ENCODE measurements at regions not wholly inside any gene's neighbourhood (a gene's known extent, or its start where the extent isn't known, plus 50 kb on each side); places are given as distances from the start of the nearest gene placed in this dataset.
A peak's percentile ranks its signal among the peaks of the same experiment; 100 is the strongest.

- DNase-seq (ENCODE audit: low spot score): no peak
Observed at GRCh38 chr15:92304223-92304975, 89.3 kb upstream of the ST8SIA2 start.

DNA sequence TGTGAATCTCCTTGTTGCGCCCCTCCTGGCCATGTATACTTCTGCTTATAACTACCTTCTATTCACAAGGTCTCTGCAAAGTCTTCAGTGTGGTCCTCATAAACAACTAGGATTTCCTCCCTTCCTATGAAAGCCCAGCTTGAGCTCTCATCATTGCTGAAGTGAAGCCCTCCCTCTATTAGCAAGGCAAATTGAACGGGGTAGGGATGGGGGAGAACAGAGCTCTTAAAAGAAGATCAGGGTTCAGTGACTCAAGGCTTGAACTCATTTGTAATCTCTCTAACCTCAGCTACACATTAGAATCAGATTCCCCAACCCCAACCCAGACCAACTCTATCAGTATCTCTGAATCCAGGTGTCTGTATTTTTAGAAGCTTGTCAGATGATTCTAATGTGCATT, 88.3 kb upstream of the ST8SIA2 start:
- DNase-seq (ENCODE audit: low spot score): no peak

DNA sequence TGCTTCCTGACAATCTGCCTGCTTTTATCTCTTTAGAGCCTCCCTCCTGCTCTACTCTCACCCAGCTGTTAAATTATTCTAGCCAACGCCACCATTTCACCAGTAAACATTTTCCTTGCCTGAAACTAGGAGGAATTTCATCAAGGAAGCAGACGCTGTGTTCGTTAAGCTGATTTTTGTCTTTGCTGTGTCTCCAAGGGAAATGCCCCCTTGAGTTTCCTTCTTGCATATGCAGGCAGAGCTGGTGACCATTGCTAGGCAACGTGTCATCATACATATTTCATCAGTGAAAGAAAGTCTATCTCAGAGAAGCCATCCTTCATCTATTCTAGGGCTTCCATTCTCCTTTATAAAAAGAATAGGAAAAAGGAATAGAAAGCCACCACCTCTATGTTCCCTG, 87.0 kb upstream of the ST8SIA2 start:
- peak; percentile 58 for DNase-seq (ENCODE audit: low spot score)

DNA sequence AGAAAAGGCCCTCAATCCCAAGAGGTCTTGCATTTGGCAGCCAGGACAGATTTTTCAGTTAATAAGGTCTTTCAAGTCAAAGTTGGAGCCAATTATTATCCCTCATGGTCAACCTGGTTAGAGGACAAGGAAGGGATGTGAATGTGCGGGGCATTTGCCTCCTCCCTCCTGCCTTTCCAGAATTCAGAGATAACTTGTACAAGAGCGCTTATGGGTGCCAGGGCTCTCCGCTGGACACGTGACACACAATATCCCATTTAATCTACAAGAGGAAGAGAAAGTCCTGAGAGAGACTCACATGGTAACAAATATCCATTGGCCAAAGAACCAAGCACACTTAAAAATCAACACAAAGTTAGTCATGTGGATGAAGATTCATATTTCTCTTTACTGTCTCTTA, 78.5 kb upstream of the ST8SIA2 start:
- DNase-seq (ENCODE audit: low spot score): no peak

DNA sequence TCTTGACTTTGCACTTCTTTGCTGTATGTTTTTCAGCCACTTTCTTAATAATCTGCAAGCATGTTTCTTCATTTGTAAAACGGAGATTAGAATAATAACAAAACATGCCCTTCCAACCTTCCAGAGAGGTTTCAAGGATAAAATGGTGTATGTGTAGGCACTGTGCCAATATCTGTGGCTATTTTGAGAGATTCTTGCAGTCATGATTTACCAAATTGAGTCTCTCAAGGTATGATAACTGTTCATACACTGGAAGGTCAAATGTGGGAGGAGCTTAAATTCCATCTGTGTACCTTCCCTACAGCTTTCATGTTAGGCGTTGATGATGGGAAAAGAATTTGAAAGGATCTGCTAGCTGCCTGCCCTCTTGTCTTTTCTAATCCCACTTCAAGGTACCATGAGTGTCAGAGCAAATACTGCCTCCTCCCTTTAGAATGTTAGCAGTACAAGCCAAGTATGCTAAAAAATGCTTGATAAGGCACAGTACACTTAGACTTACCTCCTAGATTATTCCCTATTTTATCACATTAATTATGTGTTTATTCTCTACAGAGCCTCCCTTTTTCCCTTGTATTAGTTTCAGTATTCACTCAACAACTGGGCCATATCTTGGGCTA, 78.0 kb upstream of the ST8SIA2 start:
- no peak for DNase-seq (ENCODE audit: low spot score)

- no peak for DNase-seq (ENCODE audit: low spot score)
Observed at GRCh38 chr15:92316586-92317295, 76.9 kb upstream of the ST8SIA2 start.

GRCh38 chr15:92320012-92320699, 73.5 kb upstream of the ST8SIA2 start:
- DNase-seq (ENCODE audit: low spot score): no peak

- no peak for DNase-seq (ENCODE audit: low spot score)
Observed at GRCh38 chr15:92322566-92323355, 70.9 kb upstream of the ST8SIA2 start.

DNA sequence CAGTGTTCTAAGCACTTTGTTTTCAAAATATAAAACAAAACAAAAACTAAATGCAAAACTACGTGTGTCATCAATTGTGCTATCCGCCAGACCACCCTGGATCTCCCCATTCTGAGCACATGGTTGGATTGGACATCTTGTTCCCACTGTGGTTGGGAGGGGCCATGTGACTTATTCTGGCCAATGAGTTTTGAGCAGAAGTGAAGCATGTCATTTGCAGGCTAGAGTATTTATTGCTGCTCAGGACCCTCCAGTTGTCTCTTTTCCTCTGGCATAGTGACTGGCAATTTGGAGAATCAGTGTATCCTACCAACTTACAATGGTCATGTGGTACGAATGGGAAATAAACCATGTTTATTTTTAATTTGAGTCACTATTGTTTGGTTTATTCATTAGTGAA, 70.2 kb upstream of the ST8SIA2 start:
- DNase-seq (ENCODE audit: low spot score): no peak

DNA sequence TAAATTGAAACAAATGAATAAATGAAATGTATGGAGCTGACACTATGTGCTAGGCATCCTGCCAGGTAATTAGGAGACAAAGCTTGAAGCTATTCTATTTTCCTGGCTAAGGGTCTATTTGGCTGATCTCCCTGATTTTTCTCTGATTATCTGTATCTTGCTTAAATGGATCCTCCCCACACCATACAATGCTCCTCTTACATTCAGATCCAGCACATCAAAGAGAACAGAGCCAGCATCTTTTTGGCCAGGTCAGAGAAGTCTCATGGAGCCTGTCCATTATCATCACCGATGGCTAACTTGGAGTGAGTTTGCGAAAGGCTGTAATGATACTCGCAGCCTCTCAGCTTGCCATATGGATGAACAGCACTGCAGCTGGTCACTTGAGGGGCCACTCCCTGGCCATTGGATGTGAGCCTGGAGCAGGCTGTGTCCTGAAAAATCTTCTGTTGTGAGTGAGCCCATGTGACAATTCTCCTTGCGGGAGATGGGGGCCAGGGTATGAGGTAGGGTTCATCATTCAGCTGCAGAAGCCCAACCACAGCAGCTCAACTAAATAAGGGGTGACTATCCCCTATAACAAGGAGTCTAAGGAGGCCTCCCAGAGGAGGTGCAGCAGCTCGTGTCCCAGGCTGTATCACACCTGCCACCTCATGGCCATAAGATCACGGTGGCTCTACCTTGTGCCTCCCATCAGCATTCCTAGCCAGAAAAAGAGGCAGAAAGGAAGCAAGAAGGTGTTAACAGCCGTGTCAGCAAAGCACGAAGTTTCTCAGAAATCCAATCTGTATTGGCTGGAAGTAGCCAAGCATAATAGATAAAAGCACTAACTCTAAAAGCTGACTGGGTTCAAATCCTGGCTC, 69.3 kb upstream of the ST8SIA2 start:
- DNase-seq (ENCODE audit: low spot score): no peak

DNA sequence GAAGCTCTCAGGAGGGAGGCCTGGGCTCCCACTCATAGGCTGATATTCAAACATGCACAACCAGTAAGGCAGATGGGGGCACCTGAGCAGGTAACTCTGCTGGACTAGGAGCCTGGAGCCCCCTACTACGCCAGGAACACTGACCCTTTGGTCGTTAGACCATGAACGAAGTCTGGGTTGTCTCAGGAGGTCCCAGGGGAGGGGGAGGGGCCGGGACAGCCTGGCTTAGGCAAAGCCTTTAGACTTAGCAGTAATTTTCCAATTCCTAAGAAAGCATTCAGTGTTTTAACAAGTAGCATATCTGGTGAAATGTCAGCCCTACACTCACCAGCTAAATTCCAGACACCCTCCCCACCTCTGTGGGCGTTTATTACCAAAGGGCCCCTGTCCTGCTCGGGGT, 67.4 kb upstream of the ST8SIA2 start:
- no peak for DNase-seq (ENCODE audit: low spot score)

- no peak for DNase-seq (ENCODE audit: low spot score)
Observed at GRCh38 chr15:92327033-92327432, 66.6 kb upstream of the ST8SIA2 start.

GRCh38 chr15:92328207-92328606, 65.5 kb upstream of the ST8SIA2 start:
- DNase-seq (ENCODE audit: low spot score): no peak

GRCh38 chr15:92332125-92332899, 61.4 kb upstream of the ST8SIA2 start:
- DNase-seq (ENCODE audit: low spot score): no peak

DNA sequence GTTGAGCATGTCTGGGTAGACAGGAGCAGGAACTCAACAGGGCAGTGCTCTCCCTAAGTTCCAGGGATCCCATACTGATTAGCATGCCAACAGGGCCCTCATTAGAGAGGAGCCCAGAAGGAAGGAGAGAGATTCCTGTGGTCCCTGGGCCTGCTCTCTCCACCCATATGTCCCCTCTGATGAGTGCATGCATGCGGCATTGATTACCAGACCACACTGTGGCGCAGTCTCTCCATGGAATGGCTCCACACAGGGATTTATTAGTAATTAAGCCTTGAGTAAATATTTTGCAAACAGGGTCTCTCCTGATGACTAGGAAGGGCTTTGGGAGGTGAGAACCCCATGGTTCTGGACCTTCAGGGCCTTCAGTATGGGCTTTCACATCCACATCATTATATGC, 60.0 kb upstream of the ST8SIA2 start:
- no peak for DNase-seq (ENCODE audit: low spot score)

GRCh38 chr15:92336419-92336987, 57.2 kb upstream of the ST8SIA2 start:
- DNase-seq (ENCODE audit: low spot score): no peak

DNA sequence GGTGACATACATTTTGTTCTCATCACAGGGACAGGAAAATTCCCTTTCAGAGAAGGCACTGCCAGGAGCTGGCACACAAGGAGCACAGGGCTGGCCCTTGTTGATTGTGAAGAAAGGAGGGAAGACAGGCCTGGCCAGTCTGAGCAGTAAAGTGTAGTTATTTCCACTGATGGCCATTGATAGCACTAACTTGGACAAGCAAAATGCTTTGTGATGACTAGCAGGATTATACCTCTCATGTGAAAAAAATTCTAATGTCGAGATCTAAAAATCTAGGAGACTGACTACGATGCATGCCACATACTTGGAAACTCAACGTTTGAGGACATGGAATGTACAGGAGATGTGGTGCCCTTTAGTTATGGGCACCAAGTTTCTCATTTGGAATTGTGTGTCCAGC, 54.3 kb upstream of the ST8SIA2 start:
- DNase-seq (ENCODE audit: low spot score): no peak

Data from HT-29 (cell line).